ENCODE measurements at regions not wholly inside any gene's neighbourhood (a gene's known extent, or its start where the extent isn't known, plus 50 kb on each side); places are given as distances from the start of the nearest gene placed in this dataset.

DNA sequence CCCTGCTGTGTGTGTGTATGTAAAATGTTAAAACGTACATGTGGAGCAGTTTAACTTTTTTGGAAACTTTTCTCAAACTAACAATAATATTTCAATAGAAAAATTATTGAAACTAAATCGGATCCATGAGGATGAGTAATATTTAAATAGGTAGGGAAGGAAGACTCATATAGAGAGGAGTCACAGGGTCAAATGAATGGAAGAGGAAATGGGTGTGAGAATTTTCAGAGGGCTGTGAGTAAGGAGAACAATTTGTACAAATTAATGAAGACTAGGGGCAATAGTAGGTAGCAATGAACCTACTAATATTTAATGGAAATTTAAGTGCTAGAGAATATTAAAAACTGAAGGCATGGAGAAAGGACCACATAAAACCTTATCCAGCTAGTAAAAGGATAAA lies 290.7 kb upstream of the PCDH18 start:
- TF ChIP-seq, protein P1, sequence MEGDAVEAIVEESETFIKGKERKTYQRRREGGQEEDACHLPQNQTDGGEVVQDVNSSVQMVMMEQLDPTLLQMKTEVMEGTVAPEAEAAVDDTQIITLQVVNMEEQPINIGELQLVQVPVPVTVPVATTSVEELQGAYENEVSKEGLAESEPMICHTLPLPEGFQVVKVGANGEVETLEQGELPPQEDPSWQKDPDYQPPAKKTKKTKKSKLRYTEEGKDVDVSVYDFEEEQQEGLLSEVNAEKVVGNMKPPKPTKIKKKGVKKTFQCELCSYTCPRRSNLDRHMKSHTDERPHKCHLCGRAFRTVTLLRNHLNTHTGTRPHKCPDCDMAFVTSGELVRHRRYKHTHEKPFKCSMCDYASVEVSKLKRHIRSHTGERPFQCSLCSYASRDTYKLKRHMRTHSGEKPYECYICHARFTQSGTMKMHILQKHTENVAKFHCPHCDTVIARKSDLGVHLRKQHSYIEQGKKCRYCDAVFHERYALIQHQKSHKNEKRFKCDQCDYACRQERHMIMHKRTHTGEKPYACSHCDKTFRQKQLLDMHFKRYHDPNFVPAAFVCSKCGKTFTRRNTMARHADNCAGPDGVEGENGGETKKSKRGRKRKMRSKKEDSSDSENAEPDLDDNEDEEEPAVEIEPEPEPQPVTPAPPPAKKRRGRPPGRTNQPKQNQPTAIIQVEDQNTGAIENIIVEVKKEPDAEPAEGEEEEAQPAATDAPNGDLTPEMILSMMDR (IDR thresholded peaks at IDR 0.05) = no peak
- TF ChIP-seq POLR2A (IDR thresholded peaks at IDR 0.05) = no peak

All from body of pancreas (tissue), 4 donors.